Activated CD8-positive, alpha-beta T cell treated with anti-CD3 and anti-CD28 coated beads for 36 hours (primary cell): ENCODE measurements at regions not wholly inside any gene's neighbourhood (a gene's known extent, or its start where the extent isn't known, plus 50 kb on each side); places are given as distances from the start of the nearest gene placed in this dataset.

Source experiments
- ATAC-seq: fragments of 200-7000 bp; cut with Tn5 transposase; one replicate; pipeline ENCODE4 v1.10.0; 2021; ENCODE audit warnings: mild to moderate bottlenecking, moderate library complexity
- CTCF ChIA-PET: fragments of 350-600 bp; sonication (Branson Sonifier 250); formaldehyde crosslinking; loops from one replicate; lab custom pipeline; 2021; ENCODE audit warnings: antibody characterized with exemption; lab: Charles Lee
- POLR2A ChIA-PET: fragments of 350-600 bp; sonication (Branson Sonifier 250); formaldehyde crosslinking; loops from one replicate; lab custom pipeline; 2021; ENCODE audit warnings: antibody characterized with exemption; lab: Charles Lee
- DNase-seq: peaks from one replicate; pipeline ENCODE4 v3.0.0-alpha.2; 2020
- H3K27ac Mint-ChIP-seq: one replicate; pipeline ENCODE4 v1.8.0; 2021; ENCODE audit warnings: mild to moderate bottlenecking, mixed read lengths
- H3K27me3 Mint-ChIP-seq: one replicate; pipeline ENCODE4 v1.8.0; 2021; ENCODE audit warnings: mixed read lengths
- H3K36me3 Mint-ChIP-seq: one replicate; pipeline ENCODE4 v1.8.0; 2021; ENCODE audit warnings: low read depth, mixed read lengths
- H3K4me1 Mint-ChIP-seq: one replicate; pipeline ENCODE4 v1.8.0; 2021; ENCODE audit warnings: low read depth, mixed read lengths
- H3K4me3 Mint-ChIP-seq: one replicate; pipeline ENCODE4 v1.8.0; 2021; ENCODE audit warnings: mild to moderate bottlenecking, moderate library complexity, mixed read lengths
- H3K9me3 Mint-ChIP-seq: one replicate; pipeline ENCODE4 v1.8.0; 2021; ENCODE audit warnings: mixed read lengths
- intact Hi-C: fragments of 100-400 bp; cut with micrococcal nuclease; formaldehyde crosslinking; loops from one replicate; pipeline ENCODE4 v1.10.0; 2022
- TF ChIP-seq, protein P1 (sequence below): fragments of 200-600 bp; IDR thresholded peaks from one replicate; pipeline ENCODE4 v1.8.0; 2022; ENCODE audit warnings: antibody characterized with exemption, mild to moderate bottlenecking

DNA sequence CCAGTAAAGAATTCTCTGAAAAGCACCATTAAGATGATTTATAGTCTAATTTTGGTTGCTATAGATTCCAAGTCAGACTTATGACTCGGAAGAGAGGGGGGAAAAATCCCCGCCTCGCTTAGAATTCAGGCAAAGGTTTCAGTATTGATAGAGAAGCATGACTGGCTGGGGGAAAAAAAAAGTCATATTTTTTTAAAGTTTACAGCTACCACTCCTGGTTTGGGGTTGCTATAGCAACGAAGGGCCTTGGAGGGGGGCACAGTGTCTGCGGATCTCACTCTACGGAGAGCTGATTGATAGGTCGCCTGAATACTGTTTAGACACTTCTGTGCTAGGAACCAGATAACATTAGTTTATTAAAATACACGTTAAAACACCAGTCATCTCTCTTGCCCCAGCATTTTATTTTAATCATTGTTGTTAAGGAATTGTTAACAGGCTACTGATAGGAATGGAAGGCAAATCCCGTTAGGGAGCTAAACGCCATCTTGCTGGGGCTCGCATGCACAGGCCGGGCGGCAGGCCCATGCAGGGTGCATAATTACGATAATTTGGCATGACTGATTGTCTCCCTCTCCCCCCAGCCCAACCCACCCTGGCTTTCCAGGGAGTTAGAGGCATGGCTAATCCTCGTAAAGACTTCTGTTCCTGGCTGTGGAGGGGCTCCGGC is 380.0 kb upstream of the XYLT1 start:
- Mint-ChIP-seq H3K27me3 (no peaks in the 10 kb centered on the region), H3K4me1 (no peaks in the 10 kb centered on the region), H3K9me3 (peaks cover 1% of the 10 kb centered on the region), H3K4me3 (no peak overlapping the region), H3K27ac (no peak overlapping the region), H3K36me3 (no peaks in the 10 kb centered on the region)
- no peak for ATAC-seq
- ChIA-PET CTCF (no interaction called here), POLR2A (interaction anchor here (0.6 kb wide), 1 partner anchor 164 kb away, joined by 3 read pairs; no protein-coding TSS in a partner anchor)
- no peak for DNase-seq
- TF ChIP-seq, protein P1, sequence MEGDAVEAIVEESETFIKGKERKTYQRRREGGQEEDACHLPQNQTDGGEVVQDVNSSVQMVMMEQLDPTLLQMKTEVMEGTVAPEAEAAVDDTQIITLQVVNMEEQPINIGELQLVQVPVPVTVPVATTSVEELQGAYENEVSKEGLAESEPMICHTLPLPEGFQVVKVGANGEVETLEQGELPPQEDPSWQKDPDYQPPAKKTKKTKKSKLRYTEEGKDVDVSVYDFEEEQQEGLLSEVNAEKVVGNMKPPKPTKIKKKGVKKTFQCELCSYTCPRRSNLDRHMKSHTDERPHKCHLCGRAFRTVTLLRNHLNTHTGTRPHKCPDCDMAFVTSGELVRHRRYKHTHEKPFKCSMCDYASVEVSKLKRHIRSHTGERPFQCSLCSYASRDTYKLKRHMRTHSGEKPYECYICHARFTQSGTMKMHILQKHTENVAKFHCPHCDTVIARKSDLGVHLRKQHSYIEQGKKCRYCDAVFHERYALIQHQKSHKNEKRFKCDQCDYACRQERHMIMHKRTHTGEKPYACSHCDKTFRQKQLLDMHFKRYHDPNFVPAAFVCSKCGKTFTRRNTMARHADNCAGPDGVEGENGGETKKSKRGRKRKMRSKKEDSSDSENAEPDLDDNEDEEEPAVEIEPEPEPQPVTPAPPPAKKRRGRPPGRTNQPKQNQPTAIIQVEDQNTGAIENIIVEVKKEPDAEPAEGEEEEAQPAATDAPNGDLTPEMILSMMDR: no peak
- intact Hi-C loops: no loop called here

GRCh38 chr16:17847234-17847795 is 376.6 kb upstream of the XYLT1 start:
- Mint-ChIP-seq H3K4me1 (no peaks in the 10 kb centered on the region), H3K27ac (no peak overlapping the region), H3K9me3 (no peaks in the 10 kb centered on the region), H3K27me3 (no peaks in the 10 kb centered on the region), H3K4me3 (no peak overlapping the region), H3K36me3 (no peaks in the 10 kb centered on the region)
- POLR2A ChIA-PET: no interaction called here
- TF ChIP-seq, protein P1: no peak
- intact Hi-C loops: no loop called here
- CTCF ChIA-PET: no interaction called here
- DNase-seq (no peak), ATAC-seq (no peak)

DNA sequence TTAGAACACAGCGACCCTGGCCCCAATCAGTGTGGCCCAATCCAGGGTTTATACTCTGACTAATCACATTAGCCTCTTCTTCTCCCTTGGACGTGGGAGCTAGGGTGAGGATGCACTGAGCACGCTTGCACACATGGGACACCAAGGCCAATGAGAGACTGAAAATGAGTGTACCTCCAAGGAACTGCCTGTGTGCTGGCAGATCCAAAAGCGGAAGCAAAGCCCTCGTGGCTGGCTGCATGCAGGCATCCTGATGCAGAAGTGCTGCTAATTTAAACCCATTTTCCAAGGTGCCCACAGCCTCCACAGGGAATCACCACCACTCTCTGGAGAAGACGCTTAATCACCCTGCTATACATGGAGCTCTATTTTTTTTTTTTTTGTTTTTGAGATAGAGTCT is 375.3 kb upstream of the XYLT1 start:
- H3K27ac Mint-ChIP-seq: no peak overlapping the region
- POLR2A ChIA-PET: no interaction called here
- DNase-seq: no peak
- CTCF ChIA-PET: no interaction called here
- no peaks in the 10 kb centered on the region for H3K9me3 Mint-ChIP-seq
- H3K27me3 Mint-ChIP-seq: no peaks in the 10 kb centered on the region
- intact Hi-C loops: no loop called here
- ATAC-seq: no peak
- TF ChIP-seq, protein P1: no peak
- no peak overlapping the region for H3K4me3 Mint-ChIP-seq
- H3K36me3 Mint-ChIP-seq: no peaks in the 10 kb centered on the region
- H3K4me1 Mint-ChIP-seq: no peaks in the 10 kb centered on the region

DNA sequence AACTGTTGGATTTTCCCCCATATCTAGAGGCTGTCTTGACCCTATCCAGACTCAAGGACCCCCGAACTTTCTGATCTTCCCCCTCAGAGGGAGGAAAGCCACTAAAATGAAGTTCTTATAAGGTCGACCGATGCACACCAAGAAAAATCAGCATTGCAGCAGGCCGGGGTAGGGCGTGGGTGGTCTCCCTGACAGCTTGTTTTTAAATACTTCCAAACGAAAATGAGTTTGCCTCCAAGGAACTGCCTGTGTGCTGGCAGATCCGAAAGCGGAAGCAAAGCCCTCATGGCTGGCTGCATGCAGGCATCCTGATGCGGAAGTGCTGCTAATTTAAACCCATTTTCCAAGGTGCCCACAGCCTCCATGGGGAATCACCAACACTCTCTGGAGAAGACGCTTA is 374.3 kb upstream of the XYLT1 start:
- H3K4me3 Mint-ChIP-seq: no peak overlapping the region
- DNase-seq (no peak), ATAC-seq (no peak)
- intact Hi-C loops: no loop called here
- H3K4me1 Mint-ChIP-seq: no peaks in the 10 kb centered on the region
- TF ChIP-seq, protein P1: no peak
- H3K27me3 Mint-ChIP-seq: no peaks in the 10 kb centered on the region
- H3K36me3 Mint-ChIP-seq: no peaks in the 10 kb centered on the region
- H3K27ac Mint-ChIP-seq: no peak overlapping the region
- ChIA-PET CTCF (no interaction called here), POLR2A (no interaction called here)
- no peaks in the 10 kb centered on the region for H3K9me3 Mint-ChIP-seq

- no peak overlapping the region for H3K27ac Mint-ChIP-seq
- H3K36me3 Mint-ChIP-seq: no peaks in the 10 kb centered on the region
- CTCF ChIA-PET: no interaction called here
- ATAC-seq (no peak), DNase-seq (no peak)
- H3K27me3 Mint-ChIP-seq: no peaks in the 10 kb centered on the region
- no peak overlapping the region for H3K4me3 Mint-ChIP-seq
- no peaks in the 10 kb centered on the region for H3K4me1 Mint-ChIP-seq
- POLR2A ChIA-PET: no interaction called here
- H3K9me3 Mint-ChIP-seq: no peaks in the 10 kb centered on the region
- TF ChIP-seq, protein P1: no peak
- intact Hi-C loops: no loop called here
Observed at GRCh38 chr16:17843905-17844304, 373.1 kb upstream of the XYLT1 start.
